GM21723 (cell line): ENCODE measurements at regions not wholly inside any gene's neighbourhood (a gene's known extent, or its start where the extent isn't known, plus 50 kb on each side); places are given as distances from the start of the nearest gene placed in this dataset.
"Not testable (repeated sequence)": the region's sequence is repeated elsewhere in the genome, so short reads cannot be mapped to it uniquely, and the experiment has no call there.

Experiments used
- ATAC-seq: cut with Tn5 transposase; IDR thresholded peaks from one replicate; pipeline ENCODE4 v1.9.1; 2021; ENCODE audit warnings: mild to moderate bottlenecking, moderate library complexity; ENCODE audit not compliant: unreplicated experiment

GRCh38 chr1:121001090-121001726 lies 111.6 kb downstream of the PPIAL4A start:
- not testable (repeated sequence) for ATAC-seq

- not testable (repeated sequence) for ATAC-seq
These were observed 113.7 kb downstream of the PPIAL4A start for GRCh38 chr1:121003230-121003629.

- not testable (repeated sequence) for ATAC-seq
These were observed 117.3 kb downstream of the PPIAL4A start for GRCh38 chr1:121006826-121007225.

- ATAC-seq: not testable (repeated sequence)
These were observed 118.2 kb downstream of the PPIAL4A start for GRCh38 chr1:121007755-121008154.

DNA sequence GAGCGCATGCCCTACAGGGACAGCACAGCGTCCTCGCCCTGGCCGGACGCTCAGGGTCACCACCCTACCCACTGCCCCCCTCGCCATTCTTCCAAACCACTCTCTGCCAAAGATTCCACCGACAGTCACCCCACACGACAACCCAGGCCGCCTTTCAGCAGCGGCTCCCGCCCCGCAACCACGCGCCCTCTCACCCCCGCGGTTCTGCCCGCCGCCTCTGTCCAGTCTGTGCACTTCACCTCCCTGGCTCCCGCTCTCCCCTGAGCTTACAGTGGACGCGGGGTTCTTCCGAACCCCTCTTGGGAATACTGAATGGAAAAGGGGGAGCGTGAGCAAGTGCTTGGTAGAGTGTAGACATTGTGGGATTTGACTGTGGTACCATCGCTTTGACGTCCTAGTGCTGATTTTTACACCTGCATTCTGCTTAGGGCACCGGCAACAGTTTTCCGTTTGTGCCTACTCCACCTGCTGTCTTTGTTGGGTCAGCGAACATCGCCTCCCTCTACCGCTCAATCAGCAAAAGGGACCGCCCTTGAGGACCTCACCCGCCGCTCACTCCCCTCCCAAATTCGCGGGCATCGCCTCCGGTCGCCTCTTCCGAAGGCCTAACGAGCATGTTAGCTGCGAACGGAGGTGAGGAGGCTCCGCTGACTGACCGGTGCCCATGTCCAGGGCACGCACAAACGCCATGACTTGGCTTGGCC lies 119.1 kb downstream of the PPIAL4A start:
- ATAC-seq: not testable (repeated sequence)

DNA sequence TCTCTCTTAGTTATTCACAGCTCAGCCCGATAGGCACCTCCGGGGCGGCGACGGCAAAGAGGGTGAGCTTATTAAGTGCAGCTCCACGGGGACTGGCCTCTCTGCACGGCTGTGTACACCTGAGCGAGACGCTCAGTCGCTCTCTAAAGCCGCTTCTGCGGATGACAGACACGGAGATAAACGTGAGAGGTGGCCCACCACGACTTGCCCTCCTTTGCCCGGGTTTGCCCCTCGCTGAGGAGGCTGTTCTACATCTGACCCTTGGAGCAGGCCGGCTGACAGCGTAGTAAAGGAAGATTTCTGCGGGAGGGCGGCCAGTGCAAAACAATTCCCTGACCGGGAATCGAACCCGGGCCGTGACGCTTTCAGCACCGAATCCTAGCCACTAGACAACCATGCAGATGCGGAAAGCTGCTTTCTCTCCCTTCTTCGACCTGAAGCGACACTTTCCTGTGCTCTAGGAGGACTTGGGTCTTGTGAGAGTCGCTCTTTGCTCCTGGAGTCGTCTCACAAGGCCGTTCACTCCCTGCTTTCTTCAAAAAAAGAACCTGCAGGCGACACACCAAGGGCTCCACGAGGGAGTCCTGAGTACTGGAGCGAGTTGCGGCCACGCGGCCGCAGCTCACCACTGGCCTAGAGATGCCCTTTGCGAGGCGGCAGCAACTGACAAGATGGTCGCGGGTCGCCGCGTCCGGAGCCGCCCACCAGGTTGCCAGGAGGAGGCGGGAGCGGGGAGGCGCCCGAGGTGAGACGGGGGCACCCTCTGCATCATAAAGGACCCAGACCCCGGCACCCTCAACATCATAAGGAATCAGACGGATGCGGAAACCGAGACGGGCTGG lies 119.9 kb downstream of the PPIAL4A start:
- not testable (repeated sequence) for ATAC-seq

GRCh38 chr1:121010141-121010540 lies 120.6 kb downstream of the PPIAL4A start:
- not testable (repeated sequence) for ATAC-seq

- ATAC-seq: not testable (repeated sequence)
These were observed 123.6 kb downstream of the PPIAL4A start for GRCh38 chr1:121013181-121013580.

- ATAC-seq: not testable (repeated sequence)
These were observed 126.8 kb downstream of the PPIAL4A start for GRCh38 chr1:121016182-121017028.

DNA sequence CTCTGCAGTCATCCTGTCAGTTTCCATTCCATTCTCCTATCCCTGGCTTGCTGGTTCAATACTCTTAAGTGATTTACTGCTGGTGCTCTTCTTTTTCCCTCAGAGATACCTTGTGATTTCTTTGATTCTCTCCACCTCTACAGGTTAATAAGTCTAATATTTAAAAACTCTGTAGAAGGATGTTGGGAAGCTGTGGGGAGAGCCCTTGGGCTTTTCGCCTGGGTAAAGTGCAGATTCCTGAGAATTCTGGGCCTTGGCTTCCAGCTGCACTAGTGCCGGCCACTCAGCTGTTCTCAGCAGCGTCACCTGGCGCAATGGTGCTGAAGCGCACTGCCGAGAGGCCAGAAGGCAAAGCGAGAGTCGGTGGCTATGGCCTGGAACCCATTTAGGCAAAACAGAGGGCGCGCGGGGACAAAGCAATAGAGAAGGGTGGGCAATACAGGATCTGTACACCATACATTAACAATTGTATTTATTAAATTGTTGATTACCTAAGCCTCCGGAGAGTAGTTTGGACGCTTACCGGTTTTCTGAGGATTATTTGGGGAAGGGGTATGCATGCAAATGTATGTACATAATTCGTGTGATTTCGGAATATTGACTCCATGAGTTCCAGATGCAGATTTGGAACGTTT lies 130.3 kb downstream of the PPIAL4A start:
- ATAC-seq: not testable (repeated sequence)

- ATAC-seq: not testable (repeated sequence)
These were observed 131.0 kb downstream of the PPIAL4A start for GRCh38 chr1:121020350-121021236.

GRCh38 chr1:121021716-121022115 lies 132.1 kb downstream of the PPIAL4A start:
- ATAC-seq: not testable (repeated sequence)

GRCh38 chr1:121032878-121033494 lies 143.4 kb downstream of the PPIAL4A start:
- ATAC-seq: not testable (repeated sequence)

DNA sequence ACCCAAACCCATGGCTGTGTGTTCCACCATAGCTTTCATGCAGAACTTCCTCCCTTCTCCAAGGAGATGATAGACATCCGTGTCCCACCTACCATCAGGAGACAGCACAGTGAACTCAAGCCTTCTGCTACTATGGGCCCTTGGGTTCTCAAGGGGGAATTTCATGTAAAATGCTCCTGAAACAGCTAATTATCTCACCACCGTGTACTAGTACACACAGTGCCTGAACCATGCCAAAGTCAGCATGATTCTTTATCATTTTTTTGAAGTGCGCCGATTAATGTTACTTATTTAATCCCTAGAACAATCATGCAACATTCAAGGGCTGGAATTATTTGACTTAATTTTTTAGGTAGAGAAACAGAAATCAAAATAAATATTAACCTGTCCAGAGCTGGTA lies 147.2 kb downstream of the PPIAL4A start:
- not testable (repeated sequence) for ATAC-seq

DNA sequence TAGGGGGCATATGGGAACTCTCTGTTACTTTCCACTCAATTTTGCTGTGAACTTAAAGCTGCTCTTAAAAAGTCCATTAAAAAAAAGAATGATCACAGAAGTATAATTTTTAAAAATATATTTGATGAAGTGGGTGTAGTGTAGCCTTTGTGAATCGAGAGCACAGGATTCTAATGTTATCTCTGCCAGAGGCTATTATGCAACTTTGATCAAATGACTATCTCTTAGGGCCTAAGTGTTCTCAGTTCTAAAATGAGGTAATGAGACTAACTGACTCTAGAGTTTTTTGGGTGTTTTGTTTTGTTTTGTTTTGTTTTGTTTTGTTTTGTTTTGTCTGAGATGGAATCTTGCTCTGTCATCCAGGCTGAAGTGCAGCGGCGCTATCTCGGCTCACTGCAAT lies 143.2 kb downstream of the FAM72B start:
- ATAC-seq: not testable (repeated sequence)

GRCh38 chr1:121041497-121041896 lies 142.6 kb downstream of the FAM72B start:
- not testable (repeated sequence) for ATAC-seq

DNA sequence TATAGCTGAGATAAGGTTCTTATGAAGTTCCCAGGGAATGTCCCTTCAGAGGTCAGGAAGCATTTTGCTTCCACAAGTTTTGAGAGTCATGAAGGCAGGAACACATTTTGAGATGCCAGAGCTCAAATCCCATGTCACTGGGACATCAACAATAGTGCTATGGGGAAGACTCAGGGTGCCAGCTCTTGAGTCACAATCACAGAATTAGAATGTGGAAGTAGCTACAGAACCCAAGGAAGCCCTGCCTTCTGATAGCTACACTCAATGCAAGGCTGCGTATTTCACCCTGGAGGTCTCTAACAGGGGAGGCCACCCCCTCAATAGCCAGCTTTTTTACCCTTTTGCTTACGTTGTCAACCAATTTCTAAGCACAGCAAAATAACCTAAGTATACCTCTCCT lies 141.3 kb downstream of the FAM72B start:
- ATAC-seq: not testable (repeated sequence)

GRCh38 chr1:121048293-121048752 lies 135.8 kb downstream of the FAM72B start:
- not testable (repeated sequence) for ATAC-seq
